Esophagus muscularis mucosa (tissue), 4 donors: ENCODE measurements at regions not wholly inside any gene's neighbourhood (a gene's known extent, or its start where the extent isn't known, plus 50 kb on each side); places are given as distances from the start of the nearest gene placed in this dataset.

Experiments
- EP300 ChIP-seq: sonication (generic); formaldehyde crosslinking; IDR thresholded peaks from one replicate; pipeline ENCODE4 v1.6.1; 2017; ENCODE audit warnings: antibody characterized with exemption
- POLR2A ChIP-seq: fragments of 450-650 bp; IDR thresholded peaks from one replicate; pipeline ENCODE4 v1.6.1; 2017; ENCODE audit warnings: antibody characterized with exemption, moderate library complexity, mild to moderate bottlenecking, low read depth
- TF ChIP-seq, protein P1 (sequence below), 3 experiments: fragments of 200-600 bp in 2 of 3; fragments of 450-650 bp in 1 of 3; sonication (generic) in 2 of 3; IDR thresholded peaks; one replicate each; pipeline ENCODE4 v1.5.1; 2017 to 2019; ENCODE audit warnings: antibody characterized with exemption in 3 of 3, mild to moderate bottlenecking in 2 of 3, moderate library complexity in 1 of 3

- TF ChIP-seq POLR2A (no peak), EP300 (no peak)
- TF ChIP-seq, protein P1, sequence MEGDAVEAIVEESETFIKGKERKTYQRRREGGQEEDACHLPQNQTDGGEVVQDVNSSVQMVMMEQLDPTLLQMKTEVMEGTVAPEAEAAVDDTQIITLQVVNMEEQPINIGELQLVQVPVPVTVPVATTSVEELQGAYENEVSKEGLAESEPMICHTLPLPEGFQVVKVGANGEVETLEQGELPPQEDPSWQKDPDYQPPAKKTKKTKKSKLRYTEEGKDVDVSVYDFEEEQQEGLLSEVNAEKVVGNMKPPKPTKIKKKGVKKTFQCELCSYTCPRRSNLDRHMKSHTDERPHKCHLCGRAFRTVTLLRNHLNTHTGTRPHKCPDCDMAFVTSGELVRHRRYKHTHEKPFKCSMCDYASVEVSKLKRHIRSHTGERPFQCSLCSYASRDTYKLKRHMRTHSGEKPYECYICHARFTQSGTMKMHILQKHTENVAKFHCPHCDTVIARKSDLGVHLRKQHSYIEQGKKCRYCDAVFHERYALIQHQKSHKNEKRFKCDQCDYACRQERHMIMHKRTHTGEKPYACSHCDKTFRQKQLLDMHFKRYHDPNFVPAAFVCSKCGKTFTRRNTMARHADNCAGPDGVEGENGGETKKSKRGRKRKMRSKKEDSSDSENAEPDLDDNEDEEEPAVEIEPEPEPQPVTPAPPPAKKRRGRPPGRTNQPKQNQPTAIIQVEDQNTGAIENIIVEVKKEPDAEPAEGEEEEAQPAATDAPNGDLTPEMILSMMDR (IDR thresholded peaks at IDR 0.05) = no peak
These were observed 116.5 kb upstream of the MAP3K7 start for GRCh38 chr6:90703336-90703735.
